Central memory CD8-positive, alpha-beta T cell (primary cell): ENCODE measurements at regions not wholly inside any gene's neighbourhood (a gene's known extent, or its start where the extent isn't known, plus 50 kb on each side); places are given as distances from the start of the nearest gene placed in this dataset.
A peak's percentile ranks its signal among the peaks of the same experiment; 100 is the strongest.

Source experiments
- ATAC-seq: fragments of 150-1000 bp; cut with Tn5 transposase; replicated peaks from 2 replicates; pipeline ENCODE4 v1.10.0; 2022; ENCODE audit warnings: mild to moderate bottlenecking, moderate FRiP score, moderate number of reproducible peaks; ENCODE audit not compliant: poor library complexity, severe bottlenecking; ENCODE audit errors: extremely low read depth
- DNase-seq, 2 donors: peaks; one replicate each; pipeline ENCODE4 v3.0.0; 2021; ENCODE audit warnings: low spot score in 2 of 2
- H3K27ac Mint-ChIP-seq: one replicate; pipeline ENCODE4 v1.8.0; 2022; ENCODE audit warnings: low read depth, mild to moderate bottlenecking, moderate library complexity, mixed read lengths
- H3K27me3 Mint-ChIP-seq: one replicate; pipeline ENCODE4 v1.8.0; 2022; ENCODE audit warnings: mixed read lengths
- H3K36me3 Mint-ChIP-seq: one replicate; pipeline ENCODE4 v1.8.0; 2022; ENCODE audit warnings: mild to moderate bottlenecking, moderate library complexity, mixed read lengths; ENCODE audit not compliant: insufficient read depth
- H3K4me1 Mint-ChIP-seq: one replicate; pipeline ENCODE4 v1.8.0; 2022; ENCODE audit warnings: mixed read lengths
- H3K4me3 Mint-ChIP-seq: one replicate; pipeline ENCODE4 v1.8.0; 2022; ENCODE audit warnings: mild to moderate bottlenecking, moderate library complexity, mixed read lengths
- H3K9me3 Mint-ChIP-seq: one replicate; pipeline ENCODE4 v1.8.0; 2022; ENCODE audit warnings: mixed read lengths

- no peaks in the 10 kb centered on the region for H3K9me3 Mint-ChIP-seq
- ATAC-seq (peak; percentile 79), DNase-seq (no peak)
- H3K27ac Mint-ChIP-seq = no peak overlapping the region
- H3K4me3 Mint-ChIP-seq = peak overlapping the region; percentile 1
- H3K4me1 Mint-ChIP-seq = peaks cover 16% of the 10 kb centered on the region
- no peaks in the 10 kb centered on the region for H3K27me3 Mint-ChIP-seq
- H3K36me3 Mint-ChIP-seq = no peaks in the 10 kb centered on the region
Measured at GRCh38 chr4:153950100-153950979, 161.5 kb upstream of the SFRP2 start.

GRCh38 chr4:153948041-153948440 lies 159.2 kb upstream of the SFRP2 start:
- H3K27me3 Mint-ChIP-seq = no peaks in the 10 kb centered on the region
- H3K9me3 Mint-ChIP-seq = no peaks in the 10 kb centered on the region
- no peak overlapping the region for H3K4me3 Mint-ChIP-seq
- DNase-seq (no peak), ATAC-seq (no peak)
- no peaks in the 10 kb centered on the region for H3K36me3 Mint-ChIP-seq
- H3K4me1 Mint-ChIP-seq = peaks cover 16% of the 10 kb centered on the region
- H3K27ac Mint-ChIP-seq = no peak overlapping the region

- Mint-ChIP-seq H3K9me3 (no peaks in the 10 kb centered on the region), H3K27ac (no peak overlapping the region), H3K4me1 (peaks cover 16% of the 10 kb centered on the region), H3K4me3 (no peak overlapping the region), H3K27me3 (no peaks in the 10 kb centered on the region), H3K36me3 (no peaks in the 10 kb centered on the region)
- no peak for DNase-seq
- no peak for ATAC-seq
Measured at GRCh38 chr4:153947124-153947523, 158.2 kb upstream of the SFRP2 start.

GRCh38 chr4:153945704-153946103 lies 156.8 kb upstream of the SFRP2 start:
- Mint-ChIP-seq H3K27ac (no peak overlapping the region), H3K9me3 (no peaks in the 10 kb centered on the region), H3K4me1 (peaks cover 16% of the 10 kb centered on the region), H3K27me3 (no peaks in the 10 kb centered on the region), H3K36me3 (no peaks in the 10 kb centered on the region), H3K4me3 (no peak overlapping the region)
- ATAC-seq (no peak), DNase-seq (no peak)

- ATAC-seq (no peak), DNase-seq (no peak)
- H3K9me3 Mint-ChIP-seq = no peaks in the 10 kb centered on the region
- H3K36me3 Mint-ChIP-seq = no peaks in the 10 kb centered on the region
- no peak overlapping the region for H3K4me3 Mint-ChIP-seq
- H3K27ac Mint-ChIP-seq = no peak overlapping the region
- H3K27me3 Mint-ChIP-seq = no peaks in the 10 kb centered on the region
- H3K4me1 Mint-ChIP-seq = no peaks in the 10 kb centered on the region
Measured at GRCh38 chr4:153943738-153944415, 155.0 kb upstream of the SFRP2 start.

- no peak overlapping the region for H3K4me3 Mint-ChIP-seq
- no peaks in the 10 kb centered on the region for H3K9me3 Mint-ChIP-seq
- no peaks in the 10 kb centered on the region for H3K27me3 Mint-ChIP-seq
- DNase-seq = no peak
- H3K36me3 Mint-ChIP-seq = no peaks in the 10 kb centered on the region
- H3K4me1 Mint-ChIP-seq = no peaks in the 10 kb centered on the region
- no peak for ATAC-seq
- H3K27ac Mint-ChIP-seq = no peak overlapping the region
Measured at GRCh38 chr4:153940916-153941315, 152.0 kb upstream of the SFRP2 start.

GRCh38 chr4:153939570-153939969 lies 150.7 kb upstream of the SFRP2 start:
- no peaks in the 10 kb centered on the region for H3K36me3 Mint-ChIP-seq
- H3K27ac Mint-ChIP-seq = no peak overlapping the region
- H3K4me3 Mint-ChIP-seq = no peak overlapping the region
- H3K4me1 Mint-ChIP-seq = no peaks in the 10 kb centered on the region
- DNase-seq = no peak
- peaks cover 11% of the 10 kb centered on the region for H3K27me3 Mint-ChIP-seq
- no peak for ATAC-seq
- no peaks in the 10 kb centered on the region for H3K9me3 Mint-ChIP-seq

- no peak for ATAC-seq
- H3K36me3 Mint-ChIP-seq = no peaks in the 10 kb centered on the region
- no peak overlapping the region for H3K4me3 Mint-ChIP-seq
- no peaks in the 10 kb centered on the region for H3K4me1 Mint-ChIP-seq
- DNase-seq = no peak
- H3K27me3 Mint-ChIP-seq = peaks cover 17% of the 10 kb centered on the region
- H3K27ac Mint-ChIP-seq = no peak overlapping the region
- H3K9me3 Mint-ChIP-seq = no peaks in the 10 kb centered on the region
Measured at GRCh38 chr4:153938994-153939393, 150.1 kb upstream of the SFRP2 start.

- Mint-ChIP-seq H3K36me3 (no peaks in the 10 kb centered on the region), H3K27me3 (peaks cover 24% of the 10 kb centered on the region), H3K4me3 (no peak overlapping the region), H3K4me1 (no peaks in the 10 kb centered on the region), H3K9me3 (no peaks in the 10 kb centered on the region), H3K27ac (no peak overlapping the region)
- ATAC-seq (no peak), DNase-seq (no peak)
Measured at GRCh38 chr4:153937289-153937688, 148.4 kb upstream of the SFRP2 start.

GRCh38 chr4:153936121-153936520 lies 147.2 kb upstream of the SFRP2 start:
- no peaks in the 10 kb centered on the region for H3K4me1 Mint-ChIP-seq

GRCh38 chr4:153934688-153935017 lies 145.8 kb upstream of the SFRP2 start:
- Mint-ChIP-seq H3K4me1 (no peaks in the 10 kb centered on the region), H3K36me3 (no peaks in the 10 kb centered on the region), H3K27ac (no peak overlapping the region), H3K4me3 (no peak overlapping the region), H3K9me3 (no peaks in the 10 kb centered on the region), H3K27me3 (peaks cover 24% of the 10 kb centered on the region)
- DNase-seq (no peak), ATAC-seq (no peak)

More at GRCh38 chr4:153936121-153936520, 147.2 kb upstream of the SFRP2 start:
- H3K27me3 Mint-ChIP-seq = peaks cover 24% of the 10 kb centered on the region
- H3K9me3 Mint-ChIP-seq = no peaks in the 10 kb centered on the region
- no peak overlapping the region for H3K27ac Mint-ChIP-seq
- DNase-seq (no peak), ATAC-seq (no peak)
- H3K36me3 Mint-ChIP-seq = no peaks in the 10 kb centered on the region
- no peak overlapping the region for H3K4me3 Mint-ChIP-seq

- Mint-ChIP-seq H3K9me3 (no peaks in the 10 kb centered on the region), H3K27me3 (peaks cover 24% of the 10 kb centered on the region), H3K4me3 (no peak overlapping the region), H3K27ac (no peak overlapping the region), H3K4me1 (no peaks in the 10 kb centered on the region), H3K36me3 (no peaks in the 10 kb centered on the region)
- no peak for ATAC-seq
- DNase-seq = no peak
Measured at GRCh38 chr4:153933915-153934687, 145.2 kb upstream of the SFRP2 start.
